ENCODE measurements at regions not wholly inside any gene's neighbourhood (a gene's known extent, or its start where the extent isn't known, plus 50 kb on each side); places are given as distances from the start of the nearest gene placed in this dataset.

DNA sequence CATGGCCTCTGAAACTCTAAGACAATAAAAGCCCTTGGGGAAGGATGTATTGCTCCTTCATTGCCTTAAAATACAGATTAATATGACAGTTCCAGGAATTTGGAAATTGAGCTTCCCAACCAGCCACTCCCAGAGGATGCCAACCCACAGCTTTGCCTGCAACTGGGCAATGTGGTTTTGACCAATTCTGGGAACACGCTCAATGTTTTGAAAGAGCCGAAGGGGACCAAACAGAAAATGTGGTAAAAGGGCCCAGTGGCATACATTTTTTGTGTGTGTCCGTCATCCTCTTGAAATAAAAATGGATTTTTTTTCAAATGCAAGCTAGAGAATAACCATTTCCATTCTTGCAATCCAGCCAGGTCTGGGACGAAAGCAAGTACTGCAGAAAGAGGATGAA lies 88.3 kb upstream of the PLEKHG7 start:
- DNase-seq (ENCODE audit: low read depth in 3 of 3): no peak

DNA sequence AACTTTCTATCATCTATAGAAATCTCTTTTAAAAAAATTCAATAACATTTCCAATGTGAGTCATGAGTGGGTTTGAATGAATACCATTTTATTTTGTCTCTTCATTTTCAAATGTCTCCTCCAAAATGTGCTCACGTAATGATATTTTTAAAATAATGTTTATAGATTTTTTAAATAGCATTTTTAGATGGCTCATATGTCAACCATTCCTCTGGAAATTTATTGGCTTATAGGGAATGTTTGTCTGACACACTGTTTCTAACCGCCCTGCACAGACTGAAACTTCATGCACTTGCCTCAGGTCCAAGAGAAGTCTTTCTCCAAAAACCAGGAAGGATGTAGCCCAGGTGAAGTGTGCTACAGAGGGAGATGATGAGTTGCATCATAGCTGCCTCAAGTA lies 88.8 kb upstream of the PLEKHG7 start:
- DNase-seq (ENCODE audit: low read depth in 3 of 3): no peak

DNA sequence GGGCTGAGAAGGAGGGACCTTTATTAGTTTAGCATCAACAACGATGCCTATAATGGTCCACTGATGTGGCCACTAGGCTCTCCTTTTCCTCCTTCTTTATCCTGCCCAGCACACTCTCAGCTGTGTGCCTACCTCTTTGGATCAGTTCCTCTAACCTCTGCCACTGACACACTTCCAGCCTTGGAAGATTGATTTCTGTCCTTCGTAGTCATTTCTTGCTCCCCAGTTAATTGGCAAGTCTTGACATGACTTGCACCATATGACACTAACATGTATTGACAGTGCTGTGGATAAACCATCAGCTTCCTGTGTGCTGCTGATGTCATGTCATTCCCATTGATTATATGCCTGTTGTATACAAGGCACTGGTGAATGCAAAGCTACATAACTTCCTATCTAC lies 90.2 kb upstream of the PLEKHG7 start:
- no peak for DNase-seq (ENCODE audit: low read depth in 3 of 3)

DNA sequence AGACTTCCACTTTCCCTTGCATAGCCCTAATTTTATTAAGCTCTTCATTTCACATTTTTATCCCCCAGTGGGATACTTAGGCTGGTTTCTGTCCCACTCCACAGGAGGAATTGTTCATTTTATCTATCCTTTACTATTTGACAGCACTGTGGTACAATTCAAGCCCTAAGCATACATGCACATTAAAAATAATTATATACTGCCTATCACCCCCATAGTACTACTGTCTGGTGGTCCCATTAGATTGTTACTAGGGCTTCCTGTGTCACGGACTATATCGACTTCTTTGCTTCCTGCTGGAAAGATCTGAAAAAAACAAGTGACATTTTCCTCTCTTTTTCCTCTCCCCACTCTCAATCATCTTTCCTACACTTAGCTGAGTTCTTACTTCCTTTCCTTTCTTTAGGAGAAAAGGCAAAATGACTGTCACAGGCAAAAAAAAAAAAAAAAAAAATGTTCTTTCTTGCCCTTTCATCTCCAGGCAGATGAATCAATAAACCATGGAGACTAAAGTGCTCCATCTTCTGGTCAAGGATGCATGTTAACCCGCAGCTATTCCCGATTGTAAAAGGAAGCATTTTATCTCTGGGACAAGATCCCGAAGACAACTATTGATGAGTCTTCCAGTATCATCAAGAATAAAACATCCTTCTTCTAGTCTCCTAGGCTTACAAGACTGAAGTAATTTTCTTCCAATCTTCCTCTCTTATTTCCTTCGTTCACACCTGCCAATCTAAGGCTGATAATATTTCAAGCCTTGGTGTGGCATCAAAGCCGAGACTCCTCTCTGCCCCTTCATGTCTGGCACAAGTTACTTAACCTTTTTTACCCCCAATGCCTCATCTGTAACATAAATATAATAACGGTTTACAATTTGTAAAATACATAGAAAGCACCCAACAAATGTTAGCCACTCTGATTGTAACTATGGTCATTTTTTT lies 94.4 kb upstream of the PLEKHG7 start:
- no peak for DNase-seq (ENCODE audit: low read depth in 3 of 3)

DNA sequence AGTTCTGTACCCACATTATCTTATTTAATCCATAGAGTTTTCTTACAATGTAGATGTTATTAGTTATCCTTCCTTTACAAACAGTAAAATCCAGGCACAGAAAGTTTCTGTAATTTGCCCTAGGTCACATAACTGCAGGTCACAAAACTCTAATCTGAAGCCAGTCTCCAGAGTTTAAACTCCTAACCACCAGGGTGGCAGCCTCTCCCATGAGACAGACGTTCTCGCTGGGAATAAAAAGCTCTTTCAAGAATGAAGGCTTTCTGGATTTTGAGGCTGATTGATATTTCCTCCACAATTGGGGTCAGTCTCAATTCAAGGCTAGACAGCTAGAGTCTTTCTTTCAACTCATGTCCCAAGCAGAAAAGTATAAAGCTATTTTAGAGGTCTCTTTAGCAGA lies 95.8 kb upstream of the PLEKHG7 start:
- no peak for DNase-seq (ENCODE audit: low read depth in 3 of 3)

DNA sequence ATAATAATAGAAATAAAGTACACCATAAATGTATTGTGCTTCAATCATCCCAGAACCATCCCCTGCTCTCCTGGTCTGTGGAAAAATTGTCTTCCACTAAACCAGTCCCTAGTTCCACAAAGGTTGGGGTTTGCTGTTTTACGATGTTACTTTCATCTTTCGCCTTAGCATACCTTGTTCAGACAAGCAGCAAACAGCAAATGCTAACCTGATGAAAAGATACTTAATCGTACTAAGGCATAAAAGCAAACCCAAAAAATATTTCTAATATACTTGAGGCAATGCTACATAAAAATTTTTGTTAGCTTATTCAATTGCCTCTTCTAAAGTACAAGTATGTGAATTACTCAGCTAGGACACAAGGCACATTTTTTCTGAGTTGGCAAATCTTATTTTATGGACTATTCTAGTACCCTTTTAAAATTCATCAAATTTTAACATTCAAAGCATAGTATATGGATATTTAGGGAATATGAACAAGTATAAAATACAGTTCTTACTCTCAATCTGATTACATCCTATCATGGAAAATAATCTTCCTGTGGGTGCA lies 97.1 kb upstream of the PLEKHG7 start:
- DNase-seq (ENCODE audit: low read depth in 3 of 3): no peak

DNA sequence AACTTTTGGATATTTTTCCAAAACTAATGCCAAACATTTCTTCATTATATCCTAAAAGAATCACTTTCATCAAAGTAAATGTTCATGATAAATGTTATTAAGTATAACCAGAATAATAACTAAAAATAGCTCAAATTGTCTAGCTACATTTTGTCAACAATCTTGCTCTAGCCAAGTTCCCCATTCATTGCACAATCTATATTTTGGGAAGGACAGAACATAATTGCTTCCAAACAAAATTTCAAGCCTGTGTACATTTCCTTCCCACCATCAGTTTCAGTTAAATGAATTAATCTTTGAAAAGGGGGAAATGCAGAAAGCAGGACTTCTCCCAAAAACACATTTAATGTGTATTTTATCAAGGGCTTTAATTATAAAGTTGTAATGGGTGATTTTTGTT lies 98.0 kb upstream of the PLEKHG7 start:
- DNase-seq (ENCODE audit: low read depth in 3 of 3): no peak

DNA sequence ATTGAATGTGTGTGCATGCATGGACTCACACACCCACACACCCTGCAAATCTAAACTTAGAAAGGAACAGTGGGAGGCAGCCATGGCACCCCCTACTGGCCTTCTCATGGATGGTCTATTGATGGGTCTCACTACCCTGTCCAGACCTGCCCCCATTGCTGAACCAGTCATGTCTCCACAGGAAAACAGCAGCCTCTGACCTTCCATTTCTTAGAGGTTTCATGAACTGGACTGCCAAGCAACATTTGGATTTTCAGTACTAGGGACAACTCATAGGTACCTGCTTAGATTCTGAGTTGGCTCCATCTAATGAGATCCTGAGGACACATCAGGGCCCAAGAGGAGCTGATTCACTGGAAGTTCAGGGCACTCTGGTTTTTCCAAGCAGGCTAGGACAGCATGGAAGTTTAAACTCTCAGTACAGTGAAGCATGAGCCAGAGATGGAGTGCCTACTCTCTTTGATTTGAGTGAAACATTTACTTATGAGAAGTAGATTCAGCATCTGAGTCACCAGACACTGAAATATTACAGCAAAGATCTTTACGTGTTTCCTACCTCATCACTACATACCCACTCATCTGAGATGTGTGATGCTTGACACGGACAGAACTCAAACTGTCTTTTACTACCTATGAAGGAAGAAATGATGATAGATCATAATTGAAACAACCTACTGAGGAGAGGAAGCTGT lies 98.9 kb upstream of the PLEKHG7 start:
- no peak for DNase-seq (ENCODE audit: low read depth in 3 of 3)

DNA sequence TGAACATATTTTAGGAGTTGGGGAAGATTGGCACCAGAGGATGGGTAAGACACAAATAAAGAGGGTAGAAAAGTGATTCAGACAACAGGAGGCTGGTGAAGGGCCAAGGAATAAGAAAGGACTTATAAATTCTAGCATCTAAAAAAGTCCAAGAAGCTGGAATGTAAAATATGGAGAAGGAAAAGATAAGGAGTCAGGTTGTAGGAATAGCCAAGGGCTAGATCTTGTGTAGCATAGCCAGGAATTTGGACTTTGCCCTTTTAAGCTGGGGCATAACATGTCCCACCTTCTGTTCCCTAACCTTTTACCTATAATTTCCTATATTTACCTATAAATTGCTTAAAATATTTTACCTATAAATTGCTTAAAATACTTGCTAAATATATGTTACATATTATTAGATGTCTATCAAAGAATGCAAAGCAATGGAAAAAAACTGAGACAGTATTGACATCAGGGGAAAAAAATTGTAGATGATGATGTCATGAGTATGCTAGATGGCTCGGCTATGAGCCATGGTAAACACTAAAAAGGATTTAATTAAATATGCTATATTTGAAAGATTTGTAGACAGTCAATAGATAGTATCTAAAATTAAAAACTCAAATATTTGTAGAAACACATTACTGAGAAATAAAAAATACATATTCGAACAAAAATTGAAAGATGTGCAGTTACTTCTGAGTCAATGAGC lies 99.7 kb upstream of the PLEKHG7 start:
- no peak for DNase-seq (ENCODE audit: low read depth in 3 of 3)

DNA sequence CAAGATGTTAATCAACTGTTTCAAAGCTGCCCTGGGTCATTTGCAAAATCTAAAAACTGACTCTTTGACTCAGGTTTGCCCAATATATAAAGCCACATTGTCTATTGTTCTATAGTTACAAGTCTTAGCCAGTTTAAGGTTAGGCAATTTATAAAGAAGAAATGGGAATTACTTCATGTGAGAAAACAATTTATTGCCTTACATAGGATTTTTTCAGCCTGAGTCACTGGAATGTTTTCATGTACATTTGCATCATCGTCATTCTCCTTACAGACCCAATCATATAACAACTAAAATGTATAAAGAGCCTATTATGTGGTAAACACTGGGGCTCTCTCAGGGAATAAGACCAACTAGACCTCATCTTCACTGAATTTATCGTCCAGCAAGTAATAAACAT lies 100.3 kb upstream of the PLEKHG7 start:
- DNase-seq (ENCODE audit: low read depth in 3 of 3): no peak

DNA sequence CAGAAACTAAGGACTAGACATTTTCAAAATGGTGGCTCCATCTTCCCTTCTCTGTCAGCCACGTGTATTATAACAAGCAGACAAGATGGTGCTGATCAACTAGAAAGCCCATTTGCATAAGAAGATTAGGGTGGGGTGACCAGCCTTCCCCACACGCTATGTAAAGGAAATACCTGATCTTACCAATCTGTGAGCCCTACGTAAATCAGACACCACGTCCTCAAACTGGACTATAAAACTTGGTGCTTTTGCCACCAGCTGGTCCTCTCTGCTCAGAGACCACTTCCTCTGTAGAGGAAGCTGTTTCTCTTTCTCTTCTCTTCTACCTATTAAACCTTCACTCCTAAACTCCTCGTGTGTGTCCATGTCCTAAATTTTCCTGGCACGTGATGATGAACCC lies 101.1 kb upstream of the PLEKHG7 start:
- DNase-seq (ENCODE audit: low read depth in 3 of 3): no peak

DNA sequence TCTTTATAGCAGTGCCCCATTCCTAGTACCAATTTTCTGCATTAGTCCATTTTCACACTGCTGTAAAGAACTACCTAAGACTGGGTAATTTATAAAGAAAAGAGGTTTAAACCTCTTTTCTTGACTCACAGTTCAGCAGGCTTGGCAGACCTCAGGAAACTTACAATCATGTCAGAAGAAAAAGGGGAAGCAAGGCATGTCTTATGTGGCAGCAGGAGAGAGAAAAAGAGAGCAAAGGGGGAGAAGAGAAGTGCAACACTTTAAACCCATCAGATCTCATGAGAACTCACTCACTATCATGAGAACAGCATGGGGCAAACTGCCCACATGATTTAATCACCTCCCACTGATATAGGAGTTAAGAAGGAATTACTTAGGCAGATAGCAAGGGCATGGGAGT lies 101.6 kb upstream of the PLEKHG7 start:
- no peak for DNase-seq (ENCODE audit: low read depth in 3 of 3)

DNA sequence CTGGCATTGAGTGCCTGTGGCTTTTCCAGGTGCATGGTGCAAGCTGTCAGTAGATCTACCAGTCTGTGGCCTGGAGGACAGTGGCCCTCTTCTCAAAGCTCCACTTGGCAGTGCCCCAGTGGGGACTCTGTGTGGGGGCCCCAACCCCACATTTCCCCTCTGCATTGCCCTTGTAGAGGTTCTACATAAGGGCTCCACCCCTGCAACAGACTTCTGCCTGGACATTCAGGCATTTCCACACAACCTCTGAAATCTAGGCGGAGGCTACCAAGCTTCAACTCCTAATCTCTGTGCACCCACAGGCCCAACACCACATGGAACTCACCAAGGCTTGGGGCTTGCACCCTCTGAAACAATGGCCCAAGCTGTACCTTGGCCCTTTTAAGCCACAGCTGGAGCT lies 102.7 kb upstream of the PLEKHG7 start:
- no peak for DNase-seq (ENCODE audit: low read depth in 3 of 3)

DNA sequence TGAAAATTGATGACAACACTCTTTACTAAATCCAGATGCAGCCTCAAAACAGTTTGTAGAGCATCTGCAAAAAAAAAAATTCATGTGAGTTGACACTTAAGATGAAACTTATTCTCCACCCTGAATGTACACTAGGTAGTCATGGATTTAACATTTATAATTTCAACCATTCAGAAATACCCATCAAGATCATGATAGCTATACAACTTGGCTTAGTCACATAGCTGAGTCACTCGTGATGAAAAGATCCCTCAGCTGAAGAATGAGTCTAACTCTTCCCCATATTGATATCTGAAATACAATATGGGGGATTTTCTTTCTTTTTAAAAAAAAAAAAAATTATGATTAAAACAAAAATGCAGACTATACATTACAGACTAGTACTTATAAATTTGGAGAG lies 104.8 kb upstream of the PLEKHG7 start:
- no peak for DNase-seq (ENCODE audit: low read depth in 3 of 3)

DNA sequence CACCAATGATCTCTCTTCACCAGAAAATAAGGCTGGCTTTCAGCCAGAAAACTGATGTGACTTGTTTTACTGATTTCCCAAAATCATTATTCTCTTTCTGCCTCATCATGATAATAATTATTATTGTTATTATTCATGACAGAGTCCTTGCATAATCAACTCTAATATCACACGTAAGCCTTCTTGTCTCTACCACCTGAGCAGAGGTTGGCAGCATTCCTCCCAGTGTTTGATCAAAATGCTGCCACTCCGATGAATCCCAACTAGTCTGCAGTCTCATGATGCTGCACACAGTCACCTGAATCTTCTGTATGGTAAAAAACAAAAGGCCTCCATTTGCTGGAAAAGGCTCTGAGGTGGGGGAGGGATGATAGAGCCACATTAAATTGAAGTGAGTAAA lies 105.7 kb upstream of the PLEKHG7 start:
- DNase-seq (ENCODE audit: low read depth in 3 of 3): no peak

DNA sequence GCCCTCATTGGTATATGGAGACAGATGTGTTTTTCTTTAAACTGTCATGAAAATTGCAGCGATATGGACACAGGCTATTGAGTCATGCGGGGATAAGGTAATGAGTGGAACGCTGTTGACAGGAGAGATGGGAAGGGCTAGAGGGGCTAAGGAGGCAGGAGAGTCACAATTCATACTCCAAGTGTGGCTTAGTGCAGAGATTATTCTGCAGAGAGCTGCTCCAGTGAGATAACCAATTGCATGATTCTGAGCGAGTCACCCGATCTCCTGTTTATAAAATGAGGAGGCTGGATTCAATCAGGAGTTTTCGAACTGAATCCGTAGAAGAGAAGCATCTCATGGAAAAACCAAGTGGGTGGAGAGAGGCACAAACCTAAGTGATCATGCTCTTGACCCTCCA lies 106.4 kb upstream of the PLEKHG7 start:
- no peak for DNase-seq (ENCODE audit: low read depth in 3 of 3)

DNA sequence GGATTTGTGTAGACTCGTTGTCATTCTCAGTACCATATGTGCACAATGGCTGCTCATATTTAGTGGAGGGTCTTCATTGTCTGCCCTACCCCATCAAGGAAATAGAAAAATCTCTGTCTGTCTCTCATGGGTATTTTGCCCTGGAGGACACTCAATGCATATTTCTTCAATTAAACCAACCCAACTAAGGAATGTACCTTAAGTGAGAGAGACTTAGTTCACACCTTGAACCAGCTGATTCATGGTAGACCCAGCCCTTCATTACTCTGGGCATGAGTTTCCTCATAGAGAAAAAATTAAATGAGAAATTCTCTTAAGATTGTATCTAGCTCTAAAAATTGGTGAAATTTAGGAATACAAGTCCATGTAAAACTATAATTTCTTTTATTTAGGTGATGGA lies 107.1 kb upstream of the PLEKHG7 start:
- DNase-seq (ENCODE audit: low read depth in 3 of 3): no peak

DNA sequence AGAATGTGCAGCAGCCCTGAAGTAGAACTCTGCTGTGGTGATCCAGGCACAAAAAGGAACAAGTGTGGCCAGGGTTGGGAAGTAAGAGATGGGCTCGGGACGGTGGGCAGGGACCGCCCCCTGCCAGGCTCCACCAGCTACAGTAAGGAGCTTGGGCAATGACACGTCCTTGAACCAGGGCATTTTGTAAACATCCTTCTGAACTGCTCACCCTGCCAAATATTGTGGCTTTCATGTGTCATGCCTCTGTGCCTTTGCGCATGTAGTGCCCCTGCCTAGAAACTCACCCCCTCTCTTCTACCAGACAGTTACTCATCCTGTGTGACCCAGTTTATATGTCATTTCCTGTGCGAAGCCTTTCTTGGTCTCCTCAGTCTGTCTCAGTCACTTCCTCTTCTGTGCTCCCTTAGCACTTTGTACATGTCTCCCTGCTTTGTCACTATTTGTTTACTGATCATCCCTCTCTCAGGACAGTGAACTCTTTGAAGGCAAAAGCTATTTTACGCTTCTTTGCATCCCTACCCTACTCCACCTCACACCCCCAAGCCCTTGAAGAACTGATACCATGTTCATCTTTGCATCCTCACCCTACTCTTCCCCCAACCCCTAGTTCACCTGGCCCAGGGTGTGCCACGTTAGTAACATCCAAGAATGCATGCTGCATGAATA lies 108.9 kb upstream of the PLEKHG7 start:
- peak; percentile 32 to 71 (median 62) for DNase-seq (ENCODE audit: low read depth in 3 of 3)

DNA sequence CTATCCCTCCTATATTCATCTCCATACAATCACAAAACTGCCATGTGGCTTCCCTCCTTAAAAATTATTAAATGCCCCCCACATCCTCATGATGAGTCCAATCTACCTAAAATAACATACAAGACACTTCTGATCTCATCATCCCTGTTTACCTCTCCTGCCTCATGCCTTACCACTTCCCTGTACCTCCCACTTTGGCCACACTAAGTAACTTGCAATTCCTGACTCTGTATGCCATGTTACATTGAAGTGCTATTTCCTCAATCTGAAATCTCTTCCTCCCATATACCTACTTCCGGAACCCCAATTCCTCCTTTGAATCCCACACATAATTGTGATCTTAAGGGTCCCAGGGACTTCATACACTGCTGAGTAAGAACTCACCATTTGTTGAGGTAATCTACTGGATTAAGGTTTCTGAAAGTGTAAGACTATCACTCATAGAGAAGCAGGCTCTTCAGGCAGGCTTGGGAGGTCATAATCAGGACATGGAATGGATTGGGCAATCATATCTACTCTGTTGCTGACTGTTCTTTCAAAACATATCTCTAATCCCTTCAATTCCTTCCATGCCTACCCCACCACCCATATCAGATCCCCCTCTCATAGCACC lies 117.6 kb upstream of the PLEKHG7 start:
- DNase-seq (ENCODE audit: low read depth in 3 of 3): no peak

DNA sequence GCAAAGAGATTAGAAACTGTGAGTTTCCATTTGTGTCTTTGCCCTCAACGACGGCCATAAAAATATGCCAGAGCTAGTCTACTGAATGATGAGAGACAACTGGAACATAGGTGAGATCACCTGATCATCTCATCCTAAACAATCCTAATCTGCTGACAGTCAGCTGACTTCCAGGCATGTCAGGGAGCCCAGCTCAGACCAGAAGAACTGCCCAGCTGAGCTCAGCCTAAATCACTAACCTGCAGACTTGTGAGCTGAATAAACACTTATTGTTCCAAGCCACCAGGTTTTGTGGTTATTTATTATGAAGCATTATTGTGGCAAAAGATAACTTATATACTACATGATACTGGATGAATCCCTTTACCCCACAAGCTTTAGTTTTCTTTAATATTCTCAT lies 118.9 kb upstream of the PLEKHG7 start:
- DNase-seq (ENCODE audit: low read depth in 3 of 3): no peak

DNA sequence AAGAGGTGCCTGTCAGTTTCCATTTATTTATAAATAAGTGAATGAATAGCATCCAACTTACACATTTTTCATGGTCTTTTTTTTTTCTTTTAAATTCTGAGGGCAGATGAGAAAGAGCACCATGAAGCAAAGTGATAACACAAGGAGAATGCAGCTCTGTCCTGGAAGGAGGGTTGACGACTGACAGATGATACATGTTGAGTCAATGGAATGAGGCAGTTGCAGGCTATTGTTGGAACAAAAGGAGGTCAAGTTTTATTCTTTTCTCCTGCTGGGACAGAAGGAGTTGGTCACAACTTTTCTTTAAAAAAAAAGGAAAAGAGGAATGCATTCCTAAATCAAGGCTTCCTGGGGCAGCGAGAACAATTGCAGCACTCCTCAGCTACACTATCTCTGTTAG lies 119.9 kb upstream of the PLEKHG7 start:
- DNase-seq (ENCODE audit: low read depth in 3 of 3): no peak
